NB4 (cell line): ENCODE measurements at regions not wholly inside any gene's neighbourhood (a gene's known extent, or its start where the extent isn't known, plus 50 kb on each side); places are given as distances from the start of the nearest gene placed in this dataset.

ENCODE experiments used
- DNase-seq: peaks from one replicate; pipeline ENCODE4 v3.0.0; 2010; ENCODE audit warnings: low read depth
- H3K4me3 ChIP-seq: one replicate; pipeline ENCODE4 v1.5.1; 2011; ENCODE audit warnings: mild to moderate bottlenecking, low read depth, low read length, moderate library complexity
- MYC ChIP-seq: IDR thresholded peaks from 2 replicates; pipeline ENCODE4 v1.6.1; 2011; ENCODE audit warnings: low read depth, low read length
- POLR2A ChIP-seq: IDR thresholded peaks from 2 replicates; pipeline ENCODE4 v1.6.1; 2011; ENCODE audit warnings: mild to moderate bottlenecking; ENCODE audit not compliant: insufficient read length; ENCODE audit errors: extremely low read depth
- TF ChIP-seq, protein P1 (sequence below): IDR thresholded peaks from 2 replicates; pipeline ENCODE4 v1.6.1; 2011; ENCODE audit warnings: low read depth, low read length
- TF ChIP-seq, protein P2 (sequence below): IDR thresholded peaks from one replicate; pipeline ENCODE4 v1.5.1; 2012; ENCODE audit warnings: low read depth, low read length

DNA sequence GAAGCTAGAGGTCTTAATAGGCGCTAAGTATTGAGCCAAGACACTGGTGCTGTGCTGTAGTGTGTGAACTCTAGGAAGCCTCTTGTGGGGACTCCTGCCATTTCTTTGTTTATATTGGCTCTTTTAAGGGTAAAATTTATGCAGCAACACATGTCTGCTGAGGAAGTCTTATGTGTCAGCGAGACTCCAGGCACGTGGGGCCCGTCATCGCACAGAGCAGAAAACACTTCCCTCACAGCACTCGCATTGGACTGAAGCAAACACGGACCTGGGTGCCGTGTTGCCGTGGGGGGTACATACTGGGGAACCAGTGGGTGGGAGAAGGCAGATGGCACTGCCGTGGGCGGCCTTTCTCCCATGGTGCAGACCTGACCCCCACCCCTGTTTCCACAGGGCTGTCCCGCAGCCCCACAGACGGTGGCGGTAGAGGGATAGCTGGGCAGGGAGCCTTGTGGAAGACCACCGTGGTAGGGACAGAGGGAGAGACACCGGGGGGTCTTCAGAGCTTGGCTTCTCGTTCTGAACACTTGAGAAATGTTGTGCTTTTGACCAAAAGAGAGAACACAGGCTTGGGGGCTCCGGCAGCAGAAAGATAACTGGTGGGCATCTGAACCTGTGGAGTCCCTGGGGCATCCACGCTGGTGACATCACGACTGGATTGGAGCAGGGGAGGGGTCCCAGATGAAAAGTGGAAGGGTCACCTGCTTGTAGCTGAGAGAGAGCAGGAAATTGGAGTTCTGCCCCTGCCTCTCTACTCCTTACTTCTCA lies 284.7 kb upstream of the SHH start:
- no peak for DNase-seq
- no peak overlapping the region for H3K4me3 ChIP-seq
- TF ChIP-seq, protein P1, sequence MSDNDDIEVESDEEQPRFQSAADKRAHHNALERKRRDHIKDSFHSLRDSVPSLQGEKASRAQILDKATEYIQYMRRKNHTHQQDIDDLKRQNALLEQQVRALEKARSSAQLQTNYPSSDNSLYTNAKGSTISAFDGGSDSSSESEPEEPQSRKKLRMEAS = no peak
- no peak for TF ChIP-seq POLR2A
- no peak for TF ChIP-seq MYC
- TF ChIP-seq, protein P2, sequence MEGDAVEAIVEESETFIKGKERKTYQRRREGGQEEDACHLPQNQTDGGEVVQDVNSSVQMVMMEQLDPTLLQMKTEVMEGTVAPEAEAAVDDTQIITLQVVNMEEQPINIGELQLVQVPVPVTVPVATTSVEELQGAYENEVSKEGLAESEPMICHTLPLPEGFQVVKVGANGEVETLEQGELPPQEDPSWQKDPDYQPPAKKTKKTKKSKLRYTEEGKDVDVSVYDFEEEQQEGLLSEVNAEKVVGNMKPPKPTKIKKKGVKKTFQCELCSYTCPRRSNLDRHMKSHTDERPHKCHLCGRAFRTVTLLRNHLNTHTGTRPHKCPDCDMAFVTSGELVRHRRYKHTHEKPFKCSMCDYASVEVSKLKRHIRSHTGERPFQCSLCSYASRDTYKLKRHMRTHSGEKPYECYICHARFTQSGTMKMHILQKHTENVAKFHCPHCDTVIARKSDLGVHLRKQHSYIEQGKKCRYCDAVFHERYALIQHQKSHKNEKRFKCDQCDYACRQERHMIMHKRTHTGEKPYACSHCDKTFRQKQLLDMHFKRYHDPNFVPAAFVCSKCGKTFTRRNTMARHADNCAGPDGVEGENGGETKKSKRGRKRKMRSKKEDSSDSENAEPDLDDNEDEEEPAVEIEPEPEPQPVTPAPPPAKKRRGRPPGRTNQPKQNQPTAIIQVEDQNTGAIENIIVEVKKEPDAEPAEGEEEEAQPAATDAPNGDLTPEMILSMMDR = no peak

DNA sequence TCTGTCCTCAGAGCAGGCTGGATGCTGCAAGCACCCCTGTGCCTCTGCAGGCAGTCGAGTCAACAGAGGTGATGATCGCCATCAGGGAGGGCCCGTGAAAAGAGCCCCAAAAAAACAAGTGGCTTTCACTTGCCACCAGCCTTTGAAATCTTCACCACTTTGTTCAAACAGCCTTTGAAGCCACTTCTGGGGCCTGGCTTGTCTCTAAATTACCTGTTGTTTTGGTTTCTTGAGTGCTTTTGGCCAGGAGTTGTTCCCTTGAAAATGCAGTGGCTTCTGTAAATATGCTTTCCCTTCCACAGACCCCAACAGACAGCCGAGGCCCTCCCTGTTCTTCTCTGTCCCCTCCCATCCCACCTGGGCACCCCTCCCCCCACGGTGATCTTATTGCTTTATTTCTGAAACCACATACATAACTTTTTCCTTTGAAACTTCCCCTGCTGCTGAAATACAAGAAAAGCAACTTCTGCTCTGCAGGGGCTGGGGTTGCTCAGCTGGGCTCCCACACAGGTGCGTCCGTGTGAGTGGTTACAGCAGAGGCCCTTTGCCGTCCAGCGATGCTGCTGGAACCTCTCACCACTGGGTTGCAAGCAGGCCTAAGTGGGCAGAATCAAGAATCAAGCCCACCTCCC lies 283.8 kb upstream of the SHH start:
- no peak overlapping the region for H3K4me3 ChIP-seq
- TF ChIP-seq, protein P2 = no peak
- no peak for TF ChIP-seq POLR2A
- DNase-seq = no peak

DNA sequence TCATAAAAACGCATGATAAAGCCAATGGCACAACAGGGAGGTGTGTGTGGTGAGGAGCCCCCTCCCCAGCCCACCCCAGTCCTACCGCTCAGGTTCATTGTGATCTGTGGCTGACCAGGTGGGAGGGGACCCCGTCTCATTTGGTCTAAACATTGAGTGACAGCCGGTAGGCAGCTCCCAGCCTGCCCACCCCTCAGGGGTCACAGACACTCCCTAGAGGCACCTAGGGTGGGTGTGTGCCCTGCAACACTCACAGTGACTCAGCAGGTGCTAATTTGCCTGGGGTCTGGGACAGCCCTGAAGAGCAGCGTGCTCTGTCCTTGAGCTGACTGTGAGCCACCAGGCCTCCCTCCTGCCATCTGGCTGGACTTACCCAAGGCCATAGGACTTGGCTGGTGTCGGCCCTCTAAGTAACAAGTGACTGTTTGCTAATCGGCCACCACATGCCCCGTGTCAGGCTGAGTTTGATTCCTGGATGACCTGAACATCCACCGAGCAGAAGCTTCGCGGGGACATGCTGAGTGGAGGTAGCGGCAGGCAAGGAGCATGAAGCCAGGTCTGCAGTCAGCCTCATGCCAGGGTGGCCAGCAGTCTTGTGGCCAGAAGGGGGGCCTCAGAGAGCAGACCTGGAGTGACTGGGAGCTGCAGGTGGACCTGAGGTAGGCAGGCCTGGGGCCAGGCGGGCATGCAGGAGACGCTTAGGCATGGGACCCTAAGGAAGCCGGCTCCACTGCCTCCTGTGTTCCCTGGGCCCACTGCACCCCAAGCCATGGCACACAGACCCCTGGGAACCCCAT lies 282.3 kb upstream of the SHH start:
- H3K4me3 ChIP-seq = no peak overlapping the region
- no peak for DNase-seq
- TF ChIP-seq, protein P2 = no peak
- TF ChIP-seq, protein P1 = no peak
- TF ChIP-seq POLR2A (no peak), MYC (no peak)

DNA sequence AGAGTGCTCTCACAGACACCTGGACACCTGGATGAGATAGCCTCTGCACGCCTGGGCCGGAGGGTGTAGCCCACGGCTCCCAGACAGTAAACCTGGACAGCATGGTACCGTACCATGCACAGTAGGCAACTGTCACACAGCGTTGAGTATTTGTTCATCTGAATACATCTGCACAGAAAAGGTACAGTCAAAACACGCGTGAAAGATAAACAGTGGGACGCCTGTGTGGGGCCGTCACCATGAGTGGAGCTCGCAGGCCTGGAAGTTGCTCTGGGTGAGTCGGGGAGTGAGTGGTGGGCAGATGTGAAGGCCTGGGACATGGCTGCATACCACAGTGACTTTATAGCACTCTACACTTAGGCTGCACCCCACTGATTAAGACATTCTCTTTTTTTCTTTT lies 280.0 kb upstream of the SHH start:
- H3K4me3 ChIP-seq = no peak overlapping the region
- TF ChIP-seq, protein P2 = no peak
- no peak for TF ChIP-seq MYC
- no peak for TF ChIP-seq POLR2A

DNA sequence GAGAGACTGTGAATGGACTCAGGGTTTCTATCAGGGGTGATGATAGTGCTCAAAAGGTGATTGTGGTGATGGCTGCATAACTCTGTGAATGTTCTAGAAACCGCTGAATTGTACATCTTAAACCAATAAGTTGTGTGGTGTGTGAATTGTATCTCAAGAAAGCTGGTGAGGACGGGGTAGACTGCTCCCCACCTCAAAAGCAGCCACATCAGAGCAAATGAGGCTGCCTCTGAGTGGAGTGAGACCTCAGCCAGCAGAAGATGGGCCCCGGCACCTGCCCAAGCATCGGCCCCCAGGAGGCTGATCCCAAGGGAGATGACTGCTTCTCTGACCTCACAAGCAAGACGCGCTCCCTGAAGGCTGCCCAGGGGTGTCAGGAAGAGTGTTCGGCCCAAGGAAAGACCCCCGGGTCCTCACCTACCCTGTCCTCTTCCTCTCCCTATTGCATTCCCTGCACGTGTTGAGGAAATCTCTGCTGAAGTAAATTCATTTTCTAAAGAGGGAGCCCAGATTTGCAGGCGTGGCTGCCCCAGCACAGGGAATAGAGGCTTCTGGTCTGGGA lies 279.3 kb upstream of the SHH start:
- no peak for DNase-seq
- no peak overlapping the region for H3K4me3 ChIP-seq
- TF ChIP-seq, protein P2 = no peak
- TF ChIP-seq POLR2A (no peak), MYC (no peak)
- TF ChIP-seq, protein P1 = no peak

More for the DNA sequence above, 280.0 kb upstream of the SHH start:
- no peak for DNase-seq
